ENCODE measurements at regions not wholly inside any gene's neighbourhood (a gene's known extent, or its start where the extent isn't known, plus 50 kb on each side); places are given as distances from the start of the nearest gene placed in this dataset.

DNA sequence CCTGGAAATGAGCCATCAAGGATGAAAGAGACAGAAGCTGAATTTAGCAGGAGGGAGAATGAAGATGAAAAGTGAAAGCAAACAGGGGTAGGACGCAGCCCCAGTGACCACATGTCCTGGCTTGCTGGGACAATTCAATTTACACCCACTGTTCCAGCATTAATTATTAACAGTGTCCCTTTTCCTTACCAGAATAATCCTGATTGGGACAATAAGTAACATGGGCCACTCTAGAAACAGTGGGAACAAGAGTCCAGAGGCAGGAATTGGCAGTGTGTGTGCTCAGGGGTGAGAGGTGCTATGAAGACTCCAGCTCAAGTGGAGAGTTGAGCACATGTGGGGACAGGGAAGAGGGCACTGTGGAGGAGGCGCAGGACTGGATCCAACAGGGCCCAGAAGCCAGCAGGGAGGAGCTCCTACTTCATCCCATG lies 147.1 kb downstream of the C5orf15 start:
- no peak for ATAC-seq (ENCODE audit: poor library complexity)
- no peak overlapping the region for H3K4me3 ChIP-seq (ENCODE audit: low read length)
- no peak overlapping the region for H3K27ac Mint-ChIP-seq
- no peaks in the 10 kb centered on the region for H3K9me3 Mint-ChIP-seq
- no peak overlapping the region for H3K4me3 Mint-ChIP-seq
- H3K27me3 Mint-ChIP-seq, result peaks cover 23% of the 10 kb centered on the region
- H3K9me3 ChIP-seq (ENCODE audit: control insufficient read depth in 1 of 2, insufficient read depth in 1 of 2, low read length in 2 of 2), result no peaks in the 10 kb centered on the region
- H3K36me3 ChIP-seq (ENCODE audit: insufficient read depth, low read length), result no peaks in the 10 kb centered on the region
- no peak overlapping the region for H3K27ac ChIP-seq (ENCODE audit: low read depth in 1 of 2, low read length in 2 of 2)
- H3K36me3 Mint-ChIP-seq (ENCODE audit: low read depth), result no peaks in the 10 kb centered on the region
- peaks cover 20% of the 10 kb centered on the region for H3K4me1 ChIP-seq (ENCODE audit: insufficient read depth, low read length)
- CTCF ChIA-PET, result no interaction called here
- H3K4me1 Mint-ChIP-seq (ENCODE audit: low read depth), result peaks cover 37% of the 10 kb centered on the region
- TF ChIP-seq, protein P1, sequence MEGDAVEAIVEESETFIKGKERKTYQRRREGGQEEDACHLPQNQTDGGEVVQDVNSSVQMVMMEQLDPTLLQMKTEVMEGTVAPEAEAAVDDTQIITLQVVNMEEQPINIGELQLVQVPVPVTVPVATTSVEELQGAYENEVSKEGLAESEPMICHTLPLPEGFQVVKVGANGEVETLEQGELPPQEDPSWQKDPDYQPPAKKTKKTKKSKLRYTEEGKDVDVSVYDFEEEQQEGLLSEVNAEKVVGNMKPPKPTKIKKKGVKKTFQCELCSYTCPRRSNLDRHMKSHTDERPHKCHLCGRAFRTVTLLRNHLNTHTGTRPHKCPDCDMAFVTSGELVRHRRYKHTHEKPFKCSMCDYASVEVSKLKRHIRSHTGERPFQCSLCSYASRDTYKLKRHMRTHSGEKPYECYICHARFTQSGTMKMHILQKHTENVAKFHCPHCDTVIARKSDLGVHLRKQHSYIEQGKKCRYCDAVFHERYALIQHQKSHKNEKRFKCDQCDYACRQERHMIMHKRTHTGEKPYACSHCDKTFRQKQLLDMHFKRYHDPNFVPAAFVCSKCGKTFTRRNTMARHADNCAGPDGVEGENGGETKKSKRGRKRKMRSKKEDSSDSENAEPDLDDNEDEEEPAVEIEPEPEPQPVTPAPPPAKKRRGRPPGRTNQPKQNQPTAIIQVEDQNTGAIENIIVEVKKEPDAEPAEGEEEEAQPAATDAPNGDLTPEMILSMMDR (IDR thresholded peaks at IDR 0.05), result no peak
- peaks cover 4 to 9% of the 10 kb centered on the region in 2 experiments for H3K27me3 ChIP-seq (ENCODE audit: control insufficient read depth in 1 of 2, insufficient read depth in 2 of 2, low read length in 2 of 2)
- no peak for DNase-seq
- POLR2A ChIA-PET, result no interaction called here
- intact Hi-C loops (cut with DNase I, micrococcal nuclease), result no loop called here

DNA sequence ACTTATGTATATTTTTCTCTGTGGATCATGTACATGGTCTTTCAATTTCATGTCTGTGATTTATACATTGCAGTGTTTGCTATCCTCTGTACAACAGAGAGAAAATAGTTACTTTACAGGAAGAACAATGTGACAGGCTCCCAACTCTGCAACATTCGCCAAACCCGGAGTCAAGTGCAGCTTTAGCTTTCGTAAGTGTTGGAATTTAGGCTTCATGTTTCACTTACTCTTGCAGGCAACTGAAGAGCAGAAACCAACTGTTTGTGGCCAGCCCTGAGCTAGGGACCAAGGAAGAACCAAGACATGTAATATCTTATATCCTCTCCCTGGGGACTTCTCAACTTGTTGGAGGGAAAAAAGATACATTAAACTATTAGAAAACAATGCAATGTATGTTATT lies 147.9 kb downstream of the C5orf15 start:
- Mint-ChIP-seq H3K27me3 (peaks cover 24% of the 10 kb centered on the region), H3K4me3 (no peak overlapping the region), H3K36me3 (ENCODE audit: low read depth) (no peaks in the 10 kb centered on the region), H3K9me3 (no peaks in the 10 kb centered on the region), H3K4me1 (ENCODE audit: low read depth) (peaks cover 29% of the 10 kb centered on the region), H3K27ac (no peak overlapping the region)
- TF ChIP-seq, protein P1 (IDR thresholded peaks at IDR 0.05), result no peak
- ATAC-seq (ENCODE audit: poor library complexity) (no peak), DNase-seq (no peak)
- no peaks in the 10 kb centered on the region for H3K36me3 ChIP-seq (ENCODE audit: insufficient read depth, low read length)
- ChIA-PET POLR2A (no interaction called here), CTCF (no interaction called here)
- H3K4me3 ChIP-seq (ENCODE audit: low read length), result no peak overlapping the region
- no peaks in the 10 kb centered on the region for H3K9me3 ChIP-seq (ENCODE audit: control insufficient read depth in 1 of 2, insufficient read depth in 1 of 2, low read length in 2 of 2)
- H3K4me1 ChIP-seq (ENCODE audit: insufficient read depth, low read length), result peaks cover 11% of the 10 kb centered on the region
- H3K27ac ChIP-seq (ENCODE audit: low read depth in 1 of 2, low read length in 2 of 2), result no peak overlapping the region
- peaks cover 4 to 11% of the 10 kb centered on the region in 2 experiments for H3K27me3 ChIP-seq (ENCODE audit: control insufficient read depth in 1 of 2, insufficient read depth in 2 of 2, low read length in 2 of 2)
- intact Hi-C loops (cut with DNase I, micrococcal nuclease), result no loop called here

DNA sequence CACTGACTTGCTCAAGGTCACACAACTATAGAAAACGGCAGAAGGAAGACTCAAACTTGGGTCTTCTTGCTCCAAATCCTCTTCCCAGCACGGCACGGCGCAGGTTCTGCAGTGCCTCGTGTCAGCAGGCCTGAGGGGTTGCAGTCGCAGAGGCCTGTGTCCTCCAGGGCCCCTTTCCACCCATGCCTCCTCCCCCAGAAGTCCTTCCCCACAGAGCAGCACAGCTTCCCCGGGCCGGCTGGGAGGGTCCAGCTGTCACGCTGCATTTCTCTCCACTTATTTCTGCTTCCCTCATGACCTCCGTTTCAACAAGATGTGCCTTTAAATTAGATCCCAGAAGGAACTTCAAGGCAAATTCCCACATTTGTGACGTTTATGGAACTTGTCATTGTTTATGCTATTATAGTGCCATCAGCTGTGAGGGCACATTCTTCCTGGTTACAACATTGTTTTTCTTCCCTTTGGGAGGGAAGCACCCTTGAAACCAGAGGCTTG lies 148.4 kb downstream of the C5orf15 start:
- ChIA-PET CTCF (no interaction called here), POLR2A (no interaction called here)
- no peaks in the 10 kb centered on the region for H3K9me3 ChIP-seq (ENCODE audit: control insufficient read depth in 1 of 2, insufficient read depth in 1 of 2, low read length in 2 of 2)
- ATAC-seq (ENCODE audit: poor library complexity) (no peak), DNase-seq (no peak)
- TF ChIP-seq, protein P1 (IDR thresholded peaks at IDR 0.05), result no peak
- H3K36me3 ChIP-seq (ENCODE audit: insufficient read depth, low read length), result no peaks in the 10 kb centered on the region
- Mint-ChIP-seq H3K36me3 (ENCODE audit: low read depth) (no peaks in the 10 kb centered on the region), H3K27me3 (peaks cover 29% of the 10 kb centered on the region), H3K27ac (no peak overlapping the region), H3K9me3 (no peaks in the 10 kb centered on the region), H3K4me1 (ENCODE audit: low read depth) (peaks cover 24% of the 10 kb centered on the region), H3K4me3 (no peak overlapping the region)
- intact Hi-C loops (cut with DNase I, micrococcal nuclease), result no loop called here
- no peak overlapping the region for H3K27ac ChIP-seq (ENCODE audit: low read depth in 1 of 2, low read length in 2 of 2)
- H3K4me1 ChIP-seq (ENCODE audit: insufficient read depth, low read length), result peaks cover 7% of the 10 kb centered on the region
- H3K4me3 ChIP-seq (ENCODE audit: low read length), result no peak overlapping the region
- H3K27me3 ChIP-seq (ENCODE audit: control insufficient read depth in 1 of 2, insufficient read depth in 2 of 2, low read length in 2 of 2), result peaks cover 4 to 16% of the 10 kb centered on the region in 2 experiments
